SJSA1 (cell line): ENCODE measurements at regions not wholly inside any gene's neighbourhood (a gene's known extent, or its start where the extent isn't known, plus 50 kb on each side); places are given as distances from the start of the nearest gene placed in this dataset.
"Not testable (repeated sequence)": the region's sequence is repeated elsewhere in the genome, so short reads cannot be mapped to it uniquely, and the experiment has no call there.

Experiments used
- DNase-seq, 2 experiments: peaks; one replicate each; pipeline ENCODE4 v3.0.0-alpha.2; 2015 to 2020; ENCODE audit warnings: low spot score in 2 of 2, low read depth in 1 of 2
- H3K27ac ChIP-seq: fragments of 250-450 bp; sonication (Bioruptor Pico); 2 replicates; pipeline ENCODE4 v1.5.1; 2020; ENCODE audit warnings: mild to moderate bottlenecking, moderate library complexity
- H3K27me3 ChIP-seq: fragments of 250-450 bp; sonication (Bioruptor Pico); replicated peaks from 2 replicates; pipeline ENCODE4 v1.5.1; 2020; ENCODE audit warnings: mild to moderate bottlenecking, moderate library complexity
- H3K36me3 ChIP-seq: fragments of 250-450 bp; sonication (Bioruptor Pico); 2 replicates; pipeline ENCODE4 v1.5.1; 2020; ENCODE audit warnings: mild to moderate bottlenecking
- H3K4me1 ChIP-seq: fragments of 250-450 bp; sonication (Bioruptor Pico); replicated peaks from 2 replicates; pipeline ENCODE4 v1.6.1; 2021; ENCODE audit warnings: mild to moderate bottlenecking
- H3K4me3 ChIP-seq: fragments of 250-450 bp; sonication (Bioruptor Pico); 2 replicates; pipeline ENCODE4 v1.5.1; 2020; ENCODE audit warnings: mild to moderate bottlenecking
- H3K9me3 ChIP-seq: fragments of 250-450 bp; sonication (Bioruptor Pico); replicated peaks from 2 replicates; pipeline ENCODE4 v1.5.1; 2020; ENCODE audit warnings: mild to moderate bottlenecking

GRCh38 chr10:2214092-2214491 lies 476.8 kb upstream of the ADARB2 start:
- Histone ChIP-seq H3K27me3 (no peaks in the 10 kb centered on the region), H3K4me3 (no peak overlapping the region), H3K9me3 (no peaks in the 10 kb centered on the region), H3K4me1 (peaks cover 6% of the 10 kb centered on the region), H3K27ac (no peak overlapping the region), H3K36me3 (no peaks in the 10 kb centered on the region)
- DNase-seq, result peak in 1 of 2 experiments; percentile 17

DNA sequence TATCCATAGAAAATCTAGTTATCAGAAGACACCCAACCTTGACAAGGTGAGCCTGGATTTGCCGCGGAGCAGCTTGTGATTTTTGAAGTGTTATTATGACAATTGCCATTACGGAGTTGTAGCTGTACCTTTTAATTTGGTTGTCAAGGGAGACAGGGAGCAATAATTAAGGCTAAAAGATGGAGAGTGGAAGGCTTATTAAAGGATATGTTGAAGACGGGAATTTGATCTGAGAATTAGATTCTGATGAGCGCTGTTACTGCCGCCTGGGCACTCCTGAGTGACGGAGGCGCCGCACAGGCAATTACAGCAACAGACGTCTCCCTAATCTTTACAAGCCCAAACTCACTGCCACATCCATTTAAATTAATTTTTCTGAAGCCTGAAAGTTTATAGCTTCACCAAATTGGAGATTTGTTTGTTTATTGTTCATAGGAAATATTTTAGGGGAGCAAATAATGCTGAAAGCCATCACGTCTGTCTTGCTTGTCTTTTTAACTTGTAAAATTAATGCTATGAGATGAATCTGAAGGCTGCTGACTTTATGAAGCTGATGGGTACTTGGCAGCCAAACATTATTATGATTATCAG lies 475.0 kb upstream of the ADARB2 start:
- Histone ChIP-seq H3K9me3 (no peaks in the 10 kb centered on the region), H3K4me3 (no peak overlapping the region), H3K27me3 (no peaks in the 10 kb centered on the region), H3K4me1 (peaks cover 6% of the 10 kb centered on the region), H3K27ac (no peak overlapping the region), H3K36me3 (no peaks in the 10 kb centered on the region)
- DNase-seq, result no peak

- DNase-seq, result no peak
- peaks cover 6% of the 10 kb centered on the region for H3K4me1 ChIP-seq
- H3K9me3 ChIP-seq, result no peaks in the 10 kb centered on the region
- H3K27ac ChIP-seq, result no peak overlapping the region
- 0 out of 2 replicates have a peak, but pooled peaks cover 3% of the 10 kb centered on the region for H3K27me3 ChIP-seq
- no peaks in the 10 kb centered on the region for H3K36me3 ChIP-seq
- H3K4me3 ChIP-seq, result no peak overlapping the region
These were observed 472.8 kb upstream of the ADARB2 start for GRCh38 chr10:2210088-2210487.

GRCh38 chr10:2208106-2208505 lies 470.8 kb upstream of the ADARB2 start:
- no peak overlapping the region for H3K4me3 ChIP-seq
- H3K27ac ChIP-seq, result no peak overlapping the region
- DNase-seq, result no peak
- no peaks in the 10 kb centered on the region for H3K4me1 ChIP-seq
- H3K9me3 ChIP-seq, result no peaks in the 10 kb centered on the region
- H3K27me3 ChIP-seq, result peaks cover 10% of the 10 kb centered on the region
- H3K36me3 ChIP-seq, result no peaks in the 10 kb centered on the region

GRCh38 chr10:2207246-2207922 lies 470.1 kb upstream of the ADARB2 start:
- Histone ChIP-seq H3K27me3 (peaks cover 10% of the 10 kb centered on the region), H3K27ac (no peak overlapping the region), H3K36me3 (no peaks in the 10 kb centered on the region), H3K4me3 (no peak overlapping the region), H3K9me3 (no peaks in the 10 kb centered on the region), H3K4me1 (no peaks in the 10 kb centered on the region)
- no peak for DNase-seq

GRCh38 chr10:2205406-2205805 lies 468.1 kb upstream of the ADARB2 start:
- Histone ChIP-seq H3K4me3 (no peak overlapping the region), H3K36me3 (no peaks in the 10 kb centered on the region), H3K27me3 (peaks cover 10% of the 10 kb centered on the region), H3K4me1 (no peaks in the 10 kb centered on the region), H3K27ac (no peak overlapping the region), H3K9me3 (no peaks in the 10 kb centered on the region)
- no peak for DNase-seq

GRCh38 chr10:2202401-2202800 lies 465.1 kb upstream of the ADARB2 start:
- H3K27ac ChIP-seq, result no peak overlapping the region
- H3K9me3 ChIP-seq, result no peaks in the 10 kb centered on the region
- DNase-seq, result no peak
- H3K27me3 ChIP-seq, result peaks cover 10% of the 10 kb centered on the region
- H3K4me1 ChIP-seq, result no peaks in the 10 kb centered on the region
- H3K4me3 ChIP-seq, result no peak overlapping the region
- no peaks in the 10 kb centered on the region for H3K36me3 ChIP-seq

- H3K4me1 ChIP-seq, result no peaks in the 10 kb centered on the region
- no peak for DNase-seq
- H3K4me3 ChIP-seq, result no peak overlapping the region
- H3K36me3 ChIP-seq, result no peaks in the 10 kb centered on the region
- H3K9me3 ChIP-seq, result no peaks in the 10 kb centered on the region
- H3K27ac ChIP-seq, result no peak overlapping the region
- peaks cover 10% of the 10 kb centered on the region for H3K27me3 ChIP-seq
These were observed 464.3 kb upstream of the ADARB2 start for GRCh38 chr10:2201534-2202099.

DNA sequence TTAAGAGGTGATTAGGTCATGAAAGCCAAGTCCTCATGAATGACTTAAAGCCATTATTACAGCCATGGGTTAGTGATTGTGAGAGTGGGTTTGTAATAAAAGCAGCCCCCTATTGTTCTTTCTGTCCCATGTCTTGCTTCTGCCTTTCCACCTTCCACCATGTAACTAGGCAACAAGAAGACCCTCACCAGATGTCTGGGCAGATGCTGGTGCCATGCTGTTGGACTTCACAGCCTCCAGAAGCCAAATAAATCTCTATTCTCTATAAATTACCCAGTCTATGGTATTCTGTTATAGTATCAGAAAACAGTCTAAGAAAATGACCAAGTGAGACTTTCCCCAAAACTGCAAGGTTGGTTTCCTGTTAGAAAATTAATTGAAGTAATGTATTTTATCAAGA lies 460.3 kb upstream of the ADARB2 start:
- Histone ChIP-seq H3K9me3 (no peaks in the 10 kb centered on the region; the same call in 1 of the 2 replicates), H3K4me1 (no peaks in the 10 kb centered on the region), H3K36me3 (no peaks in the 10 kb centered on the region), H3K27ac (no peak overlapping the region), H3K27me3 (no peaks in the 10 kb centered on the region), H3K4me3 (no peak overlapping the region)
- no peak for DNase-seq

DNA sequence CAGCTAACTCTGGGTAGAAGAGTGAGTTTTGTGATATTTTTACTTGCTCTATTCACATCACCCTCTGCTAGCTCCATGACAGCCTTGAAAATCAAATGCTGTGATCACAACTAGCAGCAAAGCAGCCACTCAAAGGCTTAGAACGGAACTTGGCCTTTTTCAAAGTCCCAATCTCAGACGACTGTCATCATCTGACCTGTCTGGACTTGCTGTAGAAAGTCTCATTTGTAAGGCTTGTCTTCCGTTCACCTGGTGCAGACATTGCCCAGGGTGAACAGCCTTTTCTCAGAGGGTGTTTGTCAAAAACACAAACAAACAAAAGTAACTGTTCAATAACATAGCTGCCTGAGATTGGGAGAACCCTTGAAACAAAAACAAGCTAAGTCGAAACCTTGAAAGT lies 458.9 kb upstream of the ADARB2 start:
- DNase-seq, result no peak
- H3K27me3 ChIP-seq, result no peaks in the 10 kb centered on the region
- H3K4me1 ChIP-seq, result no peaks in the 10 kb centered on the region
- H3K9me3 ChIP-seq, result no peaks in the 10 kb centered on the region; the same call in 1 of the 2 replicates
- H3K36me3 ChIP-seq, result no peaks in the 10 kb centered on the region
- no peak overlapping the region for H3K27ac ChIP-seq
- H3K4me3 ChIP-seq, result no peak overlapping the region

DNA sequence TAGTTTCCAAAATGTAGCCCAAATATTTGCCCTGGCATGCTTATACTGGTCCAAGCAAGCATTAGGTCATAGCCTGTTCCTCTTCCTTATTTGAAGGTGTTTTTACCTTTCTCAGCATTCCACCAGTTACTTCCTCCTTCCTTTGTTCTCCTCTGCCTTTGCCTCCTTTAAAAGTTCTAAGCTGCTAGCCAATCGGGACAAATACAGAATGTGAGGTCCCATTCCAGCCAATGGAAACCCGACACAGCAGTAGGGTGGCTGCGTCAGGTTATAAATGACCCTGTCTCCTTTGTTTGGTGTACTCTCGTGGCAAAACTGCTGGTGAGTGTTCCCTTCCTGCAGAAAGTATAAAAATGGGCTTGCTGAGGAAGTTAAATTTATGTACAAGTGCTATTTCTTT lies 452.0 kb upstream of the ADARB2 start:
- H3K27ac ChIP-seq, H3K27me3 ChIP-seq, H3K9me3 ChIP-seq, H3K4me1 ChIP-seq, H3K36me3 ChIP-seq, DNase-seq, H3K4me3 ChIP-seq: not testable (repeated sequence)

- no peak overlapping the region for H3K4me3 ChIP-seq
- H3K36me3 ChIP-seq, result no peaks in the 10 kb centered on the region
- no peak for DNase-seq
- no peaks in the 10 kb centered on the region for H3K9me3 ChIP-seq
- H3K27ac ChIP-seq, result no peak overlapping the region
- H3K4me1 ChIP-seq, result no peaks in the 10 kb centered on the region
- peaks cover 7% of the 10 kb centered on the region for H3K27me3 ChIP-seq
These were observed 451.0 kb upstream of the ADARB2 start for GRCh38 chr10:2188371-2188770.

DNA sequence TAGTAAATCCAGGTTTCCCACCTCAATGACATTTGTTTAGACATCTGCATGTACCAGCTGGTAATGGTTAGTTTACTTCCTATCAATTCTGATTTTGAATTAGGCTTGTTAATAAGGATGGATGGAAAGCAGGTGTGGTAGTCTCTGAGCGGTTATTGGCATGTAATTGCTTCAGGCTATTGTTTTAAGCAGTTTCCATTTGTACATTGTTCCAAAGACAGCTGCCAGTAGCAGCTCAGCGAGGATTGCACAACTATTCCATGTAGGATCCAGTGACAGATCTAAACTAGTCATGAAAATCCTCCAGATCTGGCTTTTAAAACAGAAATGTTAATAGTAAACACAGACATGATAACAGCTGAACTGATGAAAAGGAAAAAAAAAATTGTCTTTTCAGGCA lies 436.0 kb upstream of the ADARB2 start:
- Histone ChIP-seq H3K27me3 (peaks cover 21% of the 10 kb centered on the region), H3K36me3 (no peaks in the 10 kb centered on the region), H3K4me1 (no peaks in the 10 kb centered on the region), H3K4me3 (no peak overlapping the region), H3K9me3 (no peaks in the 10 kb centered on the region), H3K27ac (no peak overlapping the region)
- no peak for DNase-seq

GRCh38 chr10:2165771-2166460 lies 428.6 kb upstream of the ADARB2 start:
- H3K27ac ChIP-seq, result no peak overlapping the region
- H3K27me3 ChIP-seq, result peaks cover 3% of the 10 kb centered on the region
- no peaks in the 10 kb centered on the region for H3K4me1 ChIP-seq
- H3K36me3 ChIP-seq, result no peaks in the 10 kb centered on the region
- no peaks in the 10 kb centered on the region for H3K9me3 ChIP-seq
- no peak overlapping the region for H3K4me3 ChIP-seq
- DNase-seq, result no peak
